AG09319 (cell line): ENCODE measurements at regions not wholly inside any gene's neighbourhood (a gene's known extent, or its start where the extent isn't known, plus 50 kb on each side); places are given as distances from the start of the nearest gene placed in this dataset.
"Not testable (repeated sequence)": the region's sequence is repeated elsewhere in the genome, so short reads cannot be mapped to it uniquely, and the experiment has no call there.

Experiments used
- DNase-seq: peaks from one replicate; pipeline ENCODE4 v3.0.0-alpha.2; 2010; ENCODE audit warnings: low read depth; ENCODE audit errors: extremely low read depth
- CTCF ChIP-seq: IDR thresholded peaks from 2 replicates; pipeline ENCODE4 v1.5.1; 2011; ENCODE audit warnings: low read depth, mild to moderate bottlenecking, inconsistent platforms, low read length, moderate library complexity

GRCh38 chr4:66791686-66792085 is 753.6 kb downstream of the CENPC start:
- DNase-seq: no peak

GRCh38 chr4:66785479-66785878 is 759.8 kb downstream of the CENPC start:
- DNase-seq: no peak
- TF ChIP-seq CTCF: no peak

More at GRCh38 chr4:66791686-66792085, 753.6 kb downstream of the CENPC start:
- TF ChIP-seq CTCF: no peak

- DNase-seq: not testable (repeated sequence)
Measured at GRCh38 chr4:66782751-66783150, 762.6 kb downstream of the CENPC start.

GRCh38 chr4:66777097-66777496 is 768.2 kb downstream of the CENPC start:
- no peak for DNase-seq
- no peak for TF ChIP-seq CTCF

- no peak for TF ChIP-seq CTCF
- DNase-seq: no peak
Measured at GRCh38 chr4:66769441-66769840, 775.9 kb downstream of the CENPC start.

GRCh38 chr4:66767442-66767841 is 777.9 kb downstream of the CENPC start:
- no peak for TF ChIP-seq CTCF
- no peak for DNase-seq

- DNase-seq: no peak
- TF ChIP-seq CTCF: no peak
Measured at GRCh38 chr4:66766557-66766956, 778.7 kb downstream of the CENPC start.

- TF ChIP-seq CTCF: no peak
- DNase-seq: no peak
Measured at GRCh38 chr4:66750273-66750672, 795.0 kb downstream of the CENPC start.

GRCh38 chr4:66746918-66747317 is 798.4 kb downstream of the CENPC start:
- not testable (repeated sequence) for DNase-seq
